Tibial nerve (tissue), 4 donors: ENCODE measurements at regions not wholly inside any gene's neighbourhood (a gene's known extent, or its start where the extent isn't known, plus 50 kb on each side); places are given as distances from the start of the nearest gene placed in this dataset.

Experiments
- EP300 ChIP-seq, 2 donors: sonication (generic); formaldehyde crosslinking; IDR thresholded peaks; one replicate each; pipeline ENCODE4 v1.6.1; 2017; ENCODE audit warnings: antibody characterized with exemption in 2 of 2, mild to moderate bottlenecking in 1 of 2
- POLR2A ChIP-seq, 2 donors: fragments of 450-650 bp; IDR thresholded peaks; one replicate each; pipeline ENCODE4 v1.6.1; 2017; ENCODE audit warnings: antibody characterized with exemption in 2 of 2, mild to moderate bottlenecking in 2 of 2, moderate library complexity in 2 of 2
- TF ChIP-seq, protein P1 (sequence below), 5 experiments: fragments of 200-600 bp in 3 of 5; fragments of 450-650 bp in 2 of 5; sonication (generic) in 3 of 5; IDR thresholded peaks; one replicate each; pipeline ENCODE4 v1.5.1; 2016 to 2019; ENCODE audit warnings: antibody characterized with exemption in 5 of 5, mild to moderate bottlenecking in 3 of 5, moderate library complexity in 2 of 5

DNA sequence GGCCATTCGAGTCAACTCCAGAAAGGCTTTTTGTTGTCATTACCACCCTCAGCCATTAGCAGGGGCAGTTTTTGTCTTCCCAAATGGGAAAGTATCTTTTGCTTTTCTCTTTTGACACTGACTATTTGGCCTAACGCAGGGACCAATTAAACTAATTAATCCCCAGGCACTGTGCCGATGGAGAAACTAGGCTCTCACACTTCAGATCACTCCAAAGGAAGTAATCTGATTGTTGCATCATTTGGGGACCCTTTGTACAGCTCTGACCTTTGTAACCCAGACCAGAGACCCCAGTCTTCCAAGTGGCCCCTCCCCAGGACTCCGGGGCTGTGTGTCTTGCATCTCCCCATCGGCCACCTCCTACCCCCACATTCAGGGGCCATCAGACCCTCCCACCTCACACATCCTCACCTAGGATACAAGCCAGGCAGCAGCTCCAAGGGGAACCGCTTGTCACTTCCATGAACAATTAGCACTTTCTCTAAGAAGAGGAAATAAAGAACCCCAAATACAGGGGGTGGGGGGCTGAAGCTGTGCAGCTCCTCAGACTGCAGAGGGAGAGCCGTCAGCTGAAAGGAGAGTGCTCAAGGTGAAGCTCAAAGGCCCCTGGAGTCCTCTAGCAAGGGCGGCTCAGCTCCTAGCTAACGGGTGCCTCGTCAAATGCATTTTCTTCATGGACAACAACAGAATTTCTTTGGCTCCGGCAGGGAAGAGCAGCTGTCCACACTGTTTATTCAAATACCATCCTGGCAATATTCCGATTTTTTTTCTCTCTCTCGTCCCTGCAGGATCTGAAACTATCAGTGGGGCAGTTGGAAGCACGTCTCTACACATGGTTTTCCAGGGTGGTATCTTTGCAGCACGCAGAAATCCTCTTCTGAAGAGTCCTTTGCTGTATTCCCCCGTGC lies 64.3 kb upstream of the DIO3 start:
- TF ChIP-seq, protein P1, sequence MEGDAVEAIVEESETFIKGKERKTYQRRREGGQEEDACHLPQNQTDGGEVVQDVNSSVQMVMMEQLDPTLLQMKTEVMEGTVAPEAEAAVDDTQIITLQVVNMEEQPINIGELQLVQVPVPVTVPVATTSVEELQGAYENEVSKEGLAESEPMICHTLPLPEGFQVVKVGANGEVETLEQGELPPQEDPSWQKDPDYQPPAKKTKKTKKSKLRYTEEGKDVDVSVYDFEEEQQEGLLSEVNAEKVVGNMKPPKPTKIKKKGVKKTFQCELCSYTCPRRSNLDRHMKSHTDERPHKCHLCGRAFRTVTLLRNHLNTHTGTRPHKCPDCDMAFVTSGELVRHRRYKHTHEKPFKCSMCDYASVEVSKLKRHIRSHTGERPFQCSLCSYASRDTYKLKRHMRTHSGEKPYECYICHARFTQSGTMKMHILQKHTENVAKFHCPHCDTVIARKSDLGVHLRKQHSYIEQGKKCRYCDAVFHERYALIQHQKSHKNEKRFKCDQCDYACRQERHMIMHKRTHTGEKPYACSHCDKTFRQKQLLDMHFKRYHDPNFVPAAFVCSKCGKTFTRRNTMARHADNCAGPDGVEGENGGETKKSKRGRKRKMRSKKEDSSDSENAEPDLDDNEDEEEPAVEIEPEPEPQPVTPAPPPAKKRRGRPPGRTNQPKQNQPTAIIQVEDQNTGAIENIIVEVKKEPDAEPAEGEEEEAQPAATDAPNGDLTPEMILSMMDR (IDR thresholded peaks at IDR 0.05), result no peak
- no peak for TF ChIP-seq POLR2A (IDR thresholded peaks at IDR 0.05)
- no peak for TF ChIP-seq EP300 (IDR thresholded peaks at IDR 0.05)
